RWPE2 (cell line): ENCODE measurements at regions not wholly inside any gene's neighbourhood (a gene's known extent, or its start where the extent isn't known, plus 50 kb on each side); places are given as distances from the start of the nearest gene placed in this dataset.

Experiments
- ATAC-seq: fragments of 200-7000 bp; cut with Tn5 transposase; 3 replicates; pipeline ENCODE4 v1.9.1; 2021; ENCODE audit warnings: low read depth
- DNase-seq: peaks from one replicate; pipeline ENCODE4 v3.0.0-alpha.2; 2020; ENCODE audit warnings: low spot score
- H3K27ac ChIP-seq: fragments of 450-650 bp; 2 replicates; pipeline ENCODE4 v1.5.1; 2017; ENCODE audit warnings: mild to moderate bottlenecking; ENCODE audit not compliant: poor library complexity, severe bottlenecking
- H3K27me3 ChIP-seq: fragments of 250-450 bp; sonication (Bioruptor Pico); 2 replicates; pipeline ENCODE4 v1.5.1; 2021; ENCODE audit warnings: mild to moderate bottlenecking, moderate library complexity; ENCODE audit not compliant: insufficient read depth, poor library complexity, severe bottlenecking
- H3K36me3 ChIP-seq: fragments of 250-450 bp; sonication (Bioruptor Pico); 2 replicates; pipeline ENCODE4 v1.5.1; 2020; ENCODE audit warnings: low read depth, mild to moderate bottlenecking, moderate library complexity
- H3K4me1 ChIP-seq: fragments of 250-450 bp; sonication (Bioruptor Pico); 2 replicates; pipeline ENCODE4 v1.5.1; 2021; ENCODE audit warnings: mild to moderate bottlenecking, moderate library complexity; ENCODE audit not compliant: insufficient read depth, poor library complexity, severe bottlenecking
- H3K4me3 ChIP-seq: fragments of 250-450 bp; sonication (Bioruptor Pico); 2 replicates; pipeline ENCODE4 v1.5.1; 2021; ENCODE audit warnings: mild to moderate bottlenecking, moderate library complexity; ENCODE audit not compliant: severe bottlenecking
- H3K9me3 ChIP-seq: fragments of 250-450 bp; sonication (Bioruptor Pico); 2 replicates; pipeline ENCODE4 v1.5.1; 2021; ENCODE audit warnings: mild to moderate bottlenecking, moderate library complexity; ENCODE audit not compliant: severe bottlenecking
- CTCF ChIP-seq: fragments of 450-650 bp; IDR thresholded peaks from one replicate; pipeline ENCODE4 v1.5.1; 2017; ENCODE audit warnings: mild to moderate bottlenecking, moderate library complexity; ENCODE audit not compliant: poor library complexity, severe bottlenecking

- Histone ChIP-seq H3K4me1 (peaks cover 41% of the 10 kb centered on the region), H3K27me3 (no peaks in the 10 kb centered on the region), H3K9me3 (no peaks in the 10 kb centered on the region), H3K4me3 (no peak overlapping the region), H3K27ac (peak overlapping the region; percentile 58), H3K36me3 (no peaks in the 10 kb centered on the region)
- ATAC-seq (peak; percentile 98), DNase-seq (peak; percentile 72)
- no peak for TF ChIP-seq CTCF
Measured at GRCh38 chr6:82017288-82017687, 230.3 kb downstream of the IBTK start.

DNA sequence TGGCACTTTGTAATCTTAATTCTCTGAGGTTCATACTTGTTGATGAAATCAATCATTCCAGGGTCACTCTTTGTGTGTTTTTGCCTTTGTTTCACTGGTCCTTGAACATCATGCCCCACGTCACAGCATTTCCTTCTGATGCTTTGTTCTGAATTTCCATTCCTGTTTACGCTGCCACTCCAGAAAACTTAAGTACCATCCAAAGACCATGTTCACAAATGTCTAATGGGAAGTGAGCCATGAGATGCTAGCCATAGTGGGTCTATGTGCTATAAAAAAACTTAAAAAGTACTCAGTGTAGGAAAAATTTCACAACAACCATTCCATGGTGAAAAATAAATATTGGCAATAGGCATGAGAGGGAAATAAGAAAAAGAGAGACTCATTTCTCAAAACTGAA is 232.0 kb downstream of the IBTK start:
- no peaks in the 10 kb centered on the region for H3K36me3 ChIP-seq
- ATAC-seq (no peak), DNase-seq (no peak)
- TF ChIP-seq CTCF, result no peak
- peaks cover 35% of the 10 kb centered on the region for H3K4me1 ChIP-seq
- H3K27me3 ChIP-seq, result no peaks in the 10 kb centered on the region
- H3K27ac ChIP-seq, result peak overlapping the region; percentile 67
- no peaks in the 10 kb centered on the region for H3K9me3 ChIP-seq
- no peak overlapping the region for H3K4me3 ChIP-seq

- H3K4me1 ChIP-seq, result peaks cover 35% of the 10 kb centered on the region
- H3K27ac ChIP-seq, result peak overlapping the region; percentile 67
- no peak for TF ChIP-seq CTCF
- no peak overlapping the region for H3K4me3 ChIP-seq
- no peak for ATAC-seq
- no peaks in the 10 kb centered on the region for H3K27me3 ChIP-seq
- no peaks in the 10 kb centered on the region for H3K36me3 ChIP-seq
- H3K9me3 ChIP-seq, result no peaks in the 10 kb centered on the region
- DNase-seq, result no peak
Measured at GRCh38 chr6:82015043-82015442, 232.5 kb downstream of the IBTK start.

GRCh38 chr6:82013561-82014530 is 233.7 kb downstream of the IBTK start:
- ATAC-seq, result peak; percentile 67
- no peaks in the 10 kb centered on the region for H3K27me3 ChIP-seq
- peaks cover 35% of the 10 kb centered on the region for H3K4me1 ChIP-seq
- TF ChIP-seq CTCF, result no peak
- no peak for DNase-seq
- no peaks in the 10 kb centered on the region for H3K9me3 ChIP-seq
- H3K36me3 ChIP-seq, result no peaks in the 10 kb centered on the region
- no peak overlapping the region for H3K4me3 ChIP-seq
- H3K27ac ChIP-seq, result peak overlapping the region; percentile 67
